ENCODE measurements at regions not wholly inside any gene's neighbourhood (a gene's known extent, or its start where the extent isn't known, plus 50 kb on each side); places are given as distances from the start of the nearest gene placed in this dataset.

DNA sequence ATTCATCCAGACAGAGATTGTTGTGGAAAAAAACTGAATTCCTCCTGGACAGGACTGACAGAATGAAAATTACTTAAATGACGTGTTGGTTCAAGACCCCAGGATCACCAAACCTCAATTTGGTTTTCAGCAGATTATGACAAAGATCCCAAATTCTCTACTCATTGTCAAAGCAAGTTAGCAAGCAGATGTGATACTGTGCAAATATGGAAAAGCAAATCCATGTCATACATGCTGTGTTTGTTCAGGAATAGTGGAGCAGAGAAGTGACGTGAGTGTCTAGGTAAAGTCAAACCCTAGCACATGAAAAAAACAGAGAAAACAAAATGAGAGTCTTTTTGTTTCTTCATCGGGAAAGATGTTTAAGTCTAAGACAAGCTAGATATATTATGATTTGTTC lies 169.2 kb upstream of the NBEA start:
- Histone ChIP-seq H3K9me3 (no peaks in the 10 kb centered on the region), H3K4me3 (no peak overlapping the region), H3K36me3 (no peaks in the 10 kb centered on the region), H3K4me1 (no peaks in the 10 kb centered on the region), H3K27ac (no peak overlapping the region), H3K27me3 (no peaks in the 10 kb centered on the region)
- WGBS, 2 donors (ENCODE audit: low coverage in 1 of 2), result 84 to 87% methylated on average over 2 to 3 of the region's 3 CpGs
- ATAC-seq, result no peak
- TF ChIP-seq EP300 (IDR thresholded peaks at IDR 0.05) (no peak), POLR2AphosphoS5 (IDR thresholded peaks at IDR 0.05) (no peak), POLR2A (IDR thresholded peaks at IDR 0.05) (no peak)
- TF ChIP-seq, protein P1, sequence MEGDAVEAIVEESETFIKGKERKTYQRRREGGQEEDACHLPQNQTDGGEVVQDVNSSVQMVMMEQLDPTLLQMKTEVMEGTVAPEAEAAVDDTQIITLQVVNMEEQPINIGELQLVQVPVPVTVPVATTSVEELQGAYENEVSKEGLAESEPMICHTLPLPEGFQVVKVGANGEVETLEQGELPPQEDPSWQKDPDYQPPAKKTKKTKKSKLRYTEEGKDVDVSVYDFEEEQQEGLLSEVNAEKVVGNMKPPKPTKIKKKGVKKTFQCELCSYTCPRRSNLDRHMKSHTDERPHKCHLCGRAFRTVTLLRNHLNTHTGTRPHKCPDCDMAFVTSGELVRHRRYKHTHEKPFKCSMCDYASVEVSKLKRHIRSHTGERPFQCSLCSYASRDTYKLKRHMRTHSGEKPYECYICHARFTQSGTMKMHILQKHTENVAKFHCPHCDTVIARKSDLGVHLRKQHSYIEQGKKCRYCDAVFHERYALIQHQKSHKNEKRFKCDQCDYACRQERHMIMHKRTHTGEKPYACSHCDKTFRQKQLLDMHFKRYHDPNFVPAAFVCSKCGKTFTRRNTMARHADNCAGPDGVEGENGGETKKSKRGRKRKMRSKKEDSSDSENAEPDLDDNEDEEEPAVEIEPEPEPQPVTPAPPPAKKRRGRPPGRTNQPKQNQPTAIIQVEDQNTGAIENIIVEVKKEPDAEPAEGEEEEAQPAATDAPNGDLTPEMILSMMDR (IDR thresholded peaks at IDR 0.05), result no peak

DNA sequence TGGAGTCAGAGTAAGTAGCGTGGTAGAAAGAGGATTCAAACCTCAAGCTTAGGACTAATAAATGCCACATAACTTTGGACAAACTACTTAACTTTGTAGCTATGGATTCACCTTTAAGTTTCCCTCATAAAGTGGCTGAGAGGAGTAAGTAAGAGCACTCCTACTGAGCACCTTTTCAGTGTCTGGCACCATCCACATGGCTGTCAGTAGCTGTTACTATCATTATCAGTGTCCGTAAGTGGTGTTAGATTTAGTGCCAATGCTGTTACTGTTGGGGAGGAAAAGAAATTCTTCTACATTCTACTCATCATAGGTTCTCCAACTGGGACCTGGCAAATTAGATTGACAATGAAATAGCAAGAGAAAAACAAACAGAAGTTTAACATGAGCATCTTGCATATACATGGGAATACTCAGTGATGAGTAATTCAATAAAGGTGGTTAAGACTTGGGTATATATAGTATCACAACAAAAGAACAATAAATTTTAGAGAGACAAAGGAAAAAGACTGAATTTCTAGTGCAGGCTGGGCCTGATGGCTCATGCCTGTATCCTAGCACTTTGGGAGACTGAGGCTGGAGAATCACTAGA lies 165.6 kb upstream of the NBEA start:
- ATAC-seq, result no peak
- no peaks in the 10 kb centered on the region for H3K27me3 ChIP-seq
- WGBS, 2 donors (ENCODE audit: low coverage in 1 of 2), result 100% methylated on average over 2 of the region's 2 CpGs
- no peak overlapping the region for H3K27ac ChIP-seq
- no peaks in the 10 kb centered on the region for H3K9me3 ChIP-seq
- TF ChIP-seq POLR2A (IDR thresholded peaks at IDR 0.05), result no peak
- TF ChIP-seq, protein P1 (IDR thresholded peaks at IDR 0.05), result no peak
- H3K4me3 ChIP-seq, result no peak overlapping the region
- H3K36me3 ChIP-seq, result no peaks in the 10 kb centered on the region
- H3K4me1 ChIP-seq, result no peaks in the 10 kb centered on the region

DNA sequence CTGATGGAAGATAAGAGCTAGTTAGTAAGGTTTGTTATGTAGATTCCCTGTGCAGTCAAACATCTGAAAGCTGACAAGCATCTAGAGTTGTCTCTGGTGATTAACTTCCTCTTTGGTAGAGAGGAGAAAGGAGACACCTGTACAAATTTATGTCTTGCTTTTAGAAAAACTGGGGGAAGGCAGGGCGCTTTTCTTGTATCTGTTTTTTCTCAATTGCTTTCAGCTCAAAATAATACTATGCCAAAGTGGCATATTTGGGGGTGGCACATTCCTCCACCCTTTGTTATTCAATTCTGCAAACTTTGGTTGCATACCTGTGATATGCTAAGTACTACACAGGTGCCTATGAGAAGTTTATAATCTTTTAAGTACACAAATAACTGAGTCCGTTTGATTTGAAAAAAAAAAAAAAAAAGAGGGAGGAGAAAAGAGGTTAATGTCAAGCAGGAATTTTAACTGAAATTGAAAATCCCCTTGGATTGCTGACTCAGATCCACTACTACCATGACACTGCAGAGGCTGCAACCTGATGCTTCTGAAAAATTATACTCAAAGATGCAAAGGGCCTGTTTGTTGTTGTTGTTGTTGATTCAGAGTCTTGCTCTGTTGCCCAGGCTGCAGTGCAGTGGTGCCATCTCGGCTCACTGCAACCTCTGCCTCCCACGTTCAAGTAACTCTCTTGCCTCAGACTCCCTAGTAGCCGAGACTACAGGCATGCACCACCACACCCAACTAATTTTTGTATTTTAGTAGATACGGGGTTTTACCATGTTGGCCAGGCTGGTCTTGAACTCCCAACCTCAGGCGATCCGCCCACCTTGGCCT lies 164.8 kb upstream of the NBEA start:
- TF ChIP-seq, protein P1 (IDR thresholded peaks at IDR 0.05), result no peak
- TF ChIP-seq EP300 (IDR thresholded peaks at IDR 0.05) (no peak), POLR2AphosphoS5 (IDR thresholded peaks at IDR 0.05) (no peak), POLR2A (IDR thresholded peaks at IDR 0.05) (no peak)
- no peak overlapping the region for H3K4me3 ChIP-seq
- no peaks in the 10 kb centered on the region for H3K4me1 ChIP-seq
- peaks cover 0 to 3% (median 0%) of the 10 kb centered on the region in 3 donors for H3K9me3 ChIP-seq
- 77 to 86% methylated on average over 6 of the region's 8 CpGs for WGBS, 2 donors (ENCODE audit: low coverage in 1 of 2)
- no peaks in the 10 kb centered on the region for H3K36me3 ChIP-seq
- ATAC-seq, result no peak
- no peaks in the 10 kb centered on the region for H3K27me3 ChIP-seq
- H3K27ac ChIP-seq, result no peak overlapping the region

DNA sequence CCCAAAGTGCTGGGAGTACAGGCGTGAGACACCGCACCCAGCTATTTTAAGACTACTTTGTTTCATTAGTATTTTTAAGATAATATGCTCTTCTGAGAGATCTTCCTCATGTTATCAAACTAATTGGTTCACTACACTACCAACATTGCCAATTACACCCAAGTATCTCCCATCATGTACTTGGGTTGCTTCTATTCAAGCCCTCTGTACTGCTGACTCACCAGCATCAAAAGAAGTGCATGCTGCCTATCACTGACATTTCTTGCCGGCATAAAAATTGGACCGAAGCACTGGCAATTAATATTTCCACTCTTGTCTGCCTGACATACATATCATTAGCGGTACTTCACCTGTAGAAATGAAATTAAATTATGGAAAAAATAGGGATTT lies 164.2 kb upstream of the NBEA start:
- 86 to 96% methylated on average over 5 of the region's 5 CpGs for WGBS, 2 donors (ENCODE audit: low coverage in 1 of 2)
- no peaks in the 10 kb centered on the region for H3K36me3 ChIP-seq
- TF ChIP-seq POLR2A (IDR thresholded peaks at IDR 0.05) (no peak), EP300 (IDR thresholded peaks at IDR 0.05) (no peak), POLR2AphosphoS5 (IDR thresholded peaks at IDR 0.05) (no peak)
- TF ChIP-seq, protein P1 (IDR thresholded peaks at IDR 0.05), result no peak
- no peak overlapping the region for H3K4me3 ChIP-seq
- H3K27ac ChIP-seq, result no peak overlapping the region
- peaks cover 0 to 9% (median 0%) of the 10 kb centered on the region in 3 donors for H3K9me3 ChIP-seq
- ATAC-seq, result no peak
- H3K4me1 ChIP-seq, result no peaks in the 10 kb centered on the region
- no peaks in the 10 kb centered on the region for H3K27me3 ChIP-seq

DNA sequence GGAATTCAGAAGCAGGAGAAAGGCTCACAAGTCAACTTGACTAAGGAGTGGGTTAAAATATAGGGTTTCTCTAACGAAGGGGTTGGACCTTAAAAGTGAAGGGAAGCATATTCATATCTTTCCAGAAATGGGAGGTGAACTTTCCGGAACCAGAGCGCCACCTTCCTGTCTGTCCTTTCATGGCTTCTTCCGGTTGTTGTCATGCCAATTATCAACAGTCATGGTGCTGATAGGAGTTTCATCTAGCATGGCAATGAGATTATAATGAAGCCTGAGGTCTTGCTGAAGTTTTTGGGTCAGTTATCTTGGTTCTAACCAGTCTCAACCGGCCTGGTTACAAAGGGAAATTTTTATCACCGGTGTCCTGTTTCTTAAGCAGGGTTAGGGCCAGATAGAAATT lies 162.9 kb upstream of the NBEA start:
- TF ChIP-seq, protein P1 (IDR thresholded peaks at IDR 0.05), result no peak
- no peak for TF ChIP-seq EP300 (IDR thresholded peaks at IDR 0.05)
- TF ChIP-seq POLR2A (IDR thresholded peaks at IDR 0.05), result no peak
- TF ChIP-seq POLR2AphosphoS5 (IDR thresholded peaks at IDR 0.05), result no peak

More for the DNA sequence above, 162.9 kb upstream of the NBEA start:
- Histone ChIP-seq H3K4me1 (no peaks in the 10 kb centered on the region), H3K9me3 (peaks cover 0 to 17% (median 0%) of the 10 kb centered on the region in 3 donors), H3K4me3 (no peak overlapping the region), H3K27ac (no peak overlapping the region), H3K36me3 (no peaks in the 10 kb centered on the region), H3K27me3 (no peaks in the 10 kb centered on the region)
- no peak for ATAC-seq
- WGBS, 2 donors (ENCODE audit: low coverage in 1 of 2), result 59 to 68% methylated on average over 6 of the region's 6 CpGs

Measured in gastroesophageal sphincter (tissue), 4 donors.